ENCODE measurements at regions not wholly inside any gene's neighbourhood (a gene's known extent, or its start where the extent isn't known, plus 50 kb on each side); places are given as distances from the start of the nearest gene placed in this dataset.
"Not testable (repeated sequence)": the region's sequence is repeated elsewhere in the genome, so short reads cannot be mapped to it uniquely, and the experiment has no call there.

DNA sequence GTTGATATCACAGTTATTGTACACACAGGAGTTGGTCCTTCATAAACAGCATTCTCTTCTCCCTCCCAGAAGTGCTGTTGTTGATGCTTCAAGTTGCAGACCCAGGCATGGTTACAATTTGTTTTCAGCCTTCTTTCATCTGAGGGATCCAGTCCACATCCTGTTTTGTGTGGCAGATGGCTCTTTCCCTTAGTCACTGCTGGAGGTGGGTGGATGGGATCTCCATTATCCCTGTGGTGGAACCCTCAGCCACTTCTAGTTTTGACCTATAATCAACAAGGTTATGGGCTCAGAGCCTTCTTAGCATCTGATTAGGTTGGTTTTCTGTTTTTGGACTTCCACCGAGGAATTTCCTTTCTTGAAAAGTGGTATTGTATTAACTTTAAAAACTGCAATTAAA is 214.2 kb downstream of the SH2D4B start:
- no peak for DNase-seq

GRCh38 chr10:80753612-80754011 is 215.9 kb downstream of the SH2D4B start:
- DNase-seq: no peak

- no peak for DNase-seq
Measured at GRCh38 chr10:80755893-80756292, 218.2 kb downstream of the SH2D4B start.

- no peak for DNase-seq
Measured at GRCh38 chr10:80759693-80760092, 222.0 kb downstream of the SH2D4B start.

DNA sequence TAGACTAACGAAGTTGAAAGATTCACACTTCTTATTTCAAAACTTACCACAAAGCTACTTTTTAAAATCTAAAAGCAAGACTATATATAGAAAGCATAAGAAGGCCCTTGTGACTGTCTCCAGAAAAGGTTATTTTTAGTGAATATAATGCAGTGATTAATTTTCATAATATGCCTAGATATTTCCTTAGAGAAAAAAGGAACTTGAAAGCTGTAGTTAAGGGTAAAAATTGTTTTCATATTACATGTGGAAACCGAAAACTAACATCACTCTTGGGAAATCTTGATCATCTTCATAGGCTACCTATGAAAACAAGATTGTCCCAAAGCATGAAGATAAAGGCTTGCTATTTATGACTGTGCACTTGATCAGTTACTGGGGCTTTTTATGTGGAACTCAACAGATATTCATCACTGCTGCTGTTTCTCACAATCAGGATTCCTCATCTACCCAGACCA is 223.2 kb downstream of the SH2D4B start:
- no peak for DNase-seq

- DNase-seq: no peak
Measured at GRCh38 chr10:80767963-80768362, 230.3 kb downstream of the SH2D4B start.

GRCh38 chr10:80769700-80770160 is 232.0 kb downstream of the SH2D4B start:
- DNase-seq: no peak

- DNase-seq: no peak
Measured at GRCh38 chr10:80770239-80770638, 232.5 kb downstream of the SH2D4B start.

DNA sequence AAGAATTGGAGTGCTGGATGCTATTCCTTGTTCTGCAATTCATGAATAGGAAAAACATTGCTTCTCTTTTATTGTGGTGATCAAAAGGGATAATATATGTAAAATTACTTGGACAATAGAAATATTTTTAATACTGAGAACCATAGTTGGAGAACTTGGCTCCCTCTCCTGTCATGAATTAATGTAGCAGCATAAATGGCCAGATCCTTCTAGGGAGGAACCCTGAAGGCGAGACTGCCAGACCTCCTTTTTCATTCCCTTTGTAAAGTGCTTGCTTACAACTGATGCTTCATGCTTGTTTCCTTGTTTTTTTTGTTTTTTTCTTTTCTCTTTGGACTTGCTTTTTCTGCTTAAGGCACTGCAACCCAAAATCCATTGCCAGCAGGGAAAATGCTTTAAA is 233.6 kb downstream of the SH2D4B start:
- DNase-seq: no peak

GRCh38 chr10:80771902-80772555 is 234.3 kb downstream of the SH2D4B start:
- DNase-seq: no peak

- no peak for DNase-seq
Measured at GRCh38 chr10:80772596-80772995, 234.9 kb downstream of the SH2D4B start.

DNA sequence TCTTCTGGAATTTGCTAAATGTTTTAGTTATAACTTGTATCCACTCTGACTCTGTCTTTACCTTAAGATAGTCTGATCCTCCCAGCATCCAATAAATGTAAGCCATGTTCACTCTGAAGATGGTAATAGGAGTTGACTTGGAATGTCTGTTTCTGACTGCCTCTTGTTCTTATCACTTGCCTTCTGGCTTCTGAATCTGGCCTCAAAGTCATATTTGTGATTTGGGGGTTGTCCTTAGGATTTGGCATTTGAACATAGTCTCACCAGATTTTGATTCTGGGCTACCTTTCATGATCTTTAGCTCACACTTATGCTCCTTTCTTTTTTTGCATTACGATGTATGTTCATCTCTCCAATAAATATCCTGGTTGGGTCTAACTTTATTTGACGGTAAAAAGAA is 247.0 kb downstream of the SH2D4B start:
- DNase-seq: no peak

DNA sequence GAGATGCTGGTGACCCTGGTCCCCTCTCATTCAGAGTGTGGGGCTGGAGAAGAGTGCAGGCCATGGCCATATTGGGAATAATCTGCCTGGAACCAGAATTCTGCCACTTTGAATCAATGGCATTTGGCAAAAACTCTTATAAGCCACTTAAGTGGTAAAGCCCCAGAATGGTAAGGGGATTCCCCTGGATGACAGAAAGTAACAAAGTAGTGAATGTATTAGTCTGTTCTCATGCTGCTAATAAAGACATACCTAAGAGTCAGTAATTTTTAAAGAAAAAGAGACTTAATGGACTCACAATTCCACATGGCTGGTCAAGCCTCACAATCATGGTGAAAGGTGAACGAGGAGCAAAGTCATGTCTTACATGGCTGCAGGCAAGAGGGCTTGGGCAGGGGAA is 248.6 kb downstream of the SH2D4B start:
- no peak for DNase-seq

DNA sequence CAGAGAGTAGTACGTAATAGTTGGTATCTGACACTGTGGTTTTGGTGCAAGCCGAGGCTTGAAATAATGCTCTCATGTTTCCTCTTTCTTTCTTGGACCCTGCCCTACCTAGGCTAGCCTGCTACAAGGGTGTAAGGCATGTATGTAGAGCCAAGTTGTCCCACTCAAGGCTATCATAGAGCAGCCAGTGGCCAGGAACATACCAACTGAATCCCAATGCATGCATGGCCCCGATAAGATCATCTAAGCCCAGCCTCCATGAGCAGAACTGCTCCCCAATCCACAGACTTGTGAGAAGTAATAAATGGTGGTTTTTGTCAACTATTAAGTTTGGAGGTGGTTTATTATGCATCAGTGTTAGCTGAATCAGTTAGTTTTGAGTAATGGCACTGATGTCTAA is 250.2 kb downstream of the SH2D4B start:
- DNase-seq: no peak

DNA sequence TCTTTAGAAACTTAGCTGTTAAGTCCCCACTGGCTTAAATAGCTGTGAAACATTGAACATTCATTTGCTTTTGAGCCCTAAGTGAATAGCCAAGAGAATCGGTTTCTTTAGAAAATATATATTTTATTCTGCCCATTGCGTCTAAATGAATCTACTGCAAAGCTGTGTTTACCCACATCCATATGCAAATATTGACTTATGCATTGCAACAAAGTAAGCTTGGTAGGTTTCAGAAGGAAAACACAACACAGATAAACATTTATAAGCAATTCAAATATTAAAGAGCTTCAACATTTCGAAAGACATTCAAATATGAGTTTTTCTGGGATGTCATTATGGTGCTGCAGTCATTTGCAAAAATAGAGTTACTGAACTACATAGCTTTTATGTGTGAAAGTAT is 257.3 kb downstream of the SH2D4B start:
- no peak for DNase-seq

GRCh38 chr10:80805343-80806020 is 267.8 kb downstream of the SH2D4B start:
- no peak for DNase-seq

DNA sequence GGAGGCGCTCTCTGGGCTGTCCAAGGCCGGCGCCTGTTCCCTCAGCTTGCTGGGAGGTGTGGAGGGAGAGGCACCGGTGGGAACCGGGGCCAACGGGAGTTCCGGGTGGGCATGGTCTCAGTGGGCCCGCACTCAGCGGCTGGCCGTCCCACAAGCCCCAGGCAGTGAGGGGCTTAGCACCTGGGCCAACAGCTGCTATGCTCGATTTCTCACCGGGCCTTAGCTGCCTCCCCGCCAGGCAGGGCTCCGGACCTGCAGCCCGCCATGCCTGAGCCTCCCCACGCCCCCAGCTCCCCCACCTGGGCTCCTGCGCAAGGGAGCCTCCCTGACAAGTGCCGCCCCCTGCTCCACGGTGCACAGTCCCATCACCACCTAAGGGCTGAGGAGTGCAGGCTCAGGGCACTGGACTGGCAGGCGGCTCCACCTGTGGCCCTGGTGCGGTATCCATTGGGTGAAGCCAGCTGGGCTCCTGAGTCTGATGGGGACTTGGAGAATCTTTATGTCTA is 276.5 kb downstream of the SH2D4B start:
- DNase-seq: no peak

DNA sequence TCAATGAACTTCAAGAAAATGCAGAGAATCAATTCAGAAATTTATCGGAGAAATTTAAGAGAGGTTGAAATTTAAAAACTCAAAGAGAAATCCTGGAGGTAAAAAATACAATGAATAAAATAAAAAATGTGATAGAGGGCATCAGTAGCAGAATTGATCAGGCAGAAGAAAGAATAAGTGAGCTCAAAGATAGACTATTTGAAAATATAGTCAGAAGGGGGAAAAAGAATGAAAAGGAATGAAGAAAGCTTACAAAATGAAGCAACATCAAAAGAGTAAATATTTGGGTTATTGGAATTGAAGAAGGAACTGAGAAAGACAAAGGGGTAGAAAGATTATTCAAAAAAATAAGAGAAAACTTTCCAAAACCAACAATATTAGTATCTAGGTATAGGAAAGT is 291.4 kb downstream of the SH2D4B start:
- DNase-seq: no peak

GRCh38 chr10:80829562-80829961 is 291.9 kb downstream of the SH2D4B start:
- DNase-seq: no peak

- not testable (repeated sequence) for DNase-seq
Measured at GRCh38 chr10:80832693-80833092, 295.0 kb downstream of the SH2D4B start.

DNA sequence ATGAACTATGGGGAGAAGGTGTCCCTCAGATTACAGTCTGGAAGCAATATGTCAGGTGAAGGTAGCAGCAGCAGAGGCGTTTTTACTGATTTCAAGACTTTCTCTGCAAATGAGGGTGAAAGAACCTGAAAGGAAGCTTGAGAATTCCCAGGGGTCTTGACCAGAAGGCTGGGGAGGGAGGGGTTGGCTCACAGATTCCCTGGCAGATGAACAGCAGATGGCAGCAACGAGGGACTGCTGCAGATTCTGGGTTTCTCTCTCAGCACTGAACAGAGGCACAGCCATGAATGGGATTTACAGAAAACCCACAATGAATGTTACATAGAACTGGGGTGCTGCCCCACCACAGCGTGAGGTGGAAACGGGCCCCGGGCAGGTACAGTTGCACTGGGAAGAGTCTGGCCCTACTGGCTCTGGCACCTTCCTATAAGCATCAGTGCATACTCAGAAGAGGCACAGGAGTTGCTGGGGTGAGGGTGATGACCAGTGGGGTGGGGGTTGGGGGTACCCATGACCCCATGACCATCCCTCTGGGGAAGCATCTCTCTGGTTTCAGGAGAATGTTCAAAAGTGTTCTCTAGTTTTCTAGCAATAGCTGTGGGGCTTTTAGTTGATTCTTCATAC is 317.8 kb downstream of the SH2D4B start:
- DNase-seq: peak in 1 of 4 experiments; percentile 5

DNA sequence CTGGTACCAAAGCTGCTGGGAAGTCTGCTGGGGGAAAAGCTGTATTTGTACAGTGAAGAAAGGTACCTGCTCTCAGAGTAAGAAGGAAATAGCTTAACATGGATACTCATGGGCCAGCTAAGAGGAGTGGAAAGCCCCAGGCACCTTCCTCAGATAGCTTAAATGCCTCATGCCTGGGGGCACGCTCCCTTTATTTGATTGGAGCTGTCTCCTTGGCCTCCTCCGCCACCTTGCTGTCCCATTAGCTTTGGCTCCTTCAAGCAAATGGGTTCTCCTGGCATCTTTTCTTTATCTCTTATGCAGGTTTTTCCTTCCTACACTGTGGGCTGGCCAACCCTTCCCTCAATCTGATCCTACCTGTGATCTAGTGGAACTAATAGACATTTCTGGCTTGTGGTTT is 318.5 kb downstream of the SH2D4B start:
- DNase-seq: no peak

GRCh38 chr10:80859279-80859678 is 321.6 kb downstream of the SH2D4B start:
- not testable (repeated sequence) for DNase-seq

DNA sequence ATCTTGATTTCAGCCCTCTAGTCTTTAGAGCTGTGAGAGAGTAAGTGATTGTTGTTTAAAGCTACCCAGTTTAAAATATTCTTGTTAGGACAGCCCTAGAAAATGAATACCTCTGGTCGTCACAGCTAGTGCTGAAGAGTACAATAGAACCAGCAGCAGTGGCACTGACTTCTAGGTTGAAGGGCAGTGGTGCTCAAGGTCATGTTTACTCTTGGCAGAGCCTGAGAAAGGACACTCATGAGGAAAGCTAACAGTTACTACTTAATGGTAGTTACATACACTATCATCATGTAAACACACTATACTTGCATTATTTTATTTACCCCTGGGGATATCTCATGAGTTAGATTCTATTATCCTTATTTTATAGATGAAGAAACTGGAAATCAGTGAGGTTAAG is 323.0 kb downstream of the SH2D4B start:
- no peak for DNase-seq

Data from suppressor macrophage (primary cell).